ENCODE measurements at regions not wholly inside any gene's neighbourhood (a gene's known extent, or its start where the extent isn't known, plus 50 kb on each side); places are given as distances from the start of the nearest gene placed in this dataset.

GRCh38 chr11:69213316-69213715 lies 57.6 kb downstream of the SMIM38 start:
- Histone ChIP-seq H3K4me3 (ENCODE audit: control insufficient read depth in 2 of 3, extremely low read depth in 1 of 3, insufficient read depth in 2 of 3, low read depth in 1 of 3, low read length in 3 of 3) (no peak overlapping the region), H3K4me1 (ENCODE audit: control insufficient read depth, extremely low read depth, insufficient read depth, low read length) (peaks cover 10% of the 10 kb centered on the region), H3K9me3 (ENCODE audit: control insufficient read depth, low read depth, low read length) (no peaks in the 10 kb centered on the region), H3K27ac (ENCODE audit: control insufficient read depth, insufficient read depth, low read length) (no peak overlapping the region), H3K4me2 (ENCODE audit: control insufficient read depth, extremely low read depth, insufficient read depth, low read depth, low read length) (no peak overlapping the region), H3K27me3 (ENCODE audit: control insufficient read depth, extremely low read depth, insufficient read depth, low read length) (peaks cover 5% of the 10 kb centered on the region), H4K20me1 (ENCODE audit: control insufficient read depth, extremely low read depth, insufficient read depth, low read length) (no peaks in the 10 kb centered on the region), H2AFZ (ENCODE audit: control insufficient read depth, low read length) (no peak overlapping the region), H3K9ac (ENCODE audit: control insufficient read depth, extremely low read depth, insufficient read depth, low read length) (no peak overlapping the region), H3K79me2 (ENCODE audit: control insufficient read depth, insufficient read depth, low read length) (no peaks in the 10 kb centered on the region), H3K36me3 (ENCODE audit: control insufficient read depth in 2 of 2, extremely low read depth in 1 of 2, insufficient read depth in 2 of 2, low read length in 2 of 2) (no peaks in the 10 kb centered on the region), H3K9me1 (ENCODE audit: control insufficient read depth, extremely low read depth, insufficient read depth, low read length) (no peaks in the 10 kb centered on the region)
- dilution Hi-C loops (cut with MboI; ENCODE audit: extremely low pct_ligation_motif_present, low sequenced_read_pairs): no loop called here
- no peak for DNase-seq (ENCODE audit: low read depth, low spot score)
- FAIRE-seq: no peak
- TF ChIP-seq EZH2 (IDR thresholded peaks at IDR 0.05; ENCODE audit: low read length) (no peak), CTCF (optimal IDR thresholded peaks at IDR 0.05 in 1 of 3, IDR thresholded peaks at IDR 0.05 in 1 of 3, conservative IDR thresholded peaks at IDR 0.05 in 1 of 3; ENCODE audit: extremely low read depth in 1 of 3, insufficient read depth in 2 of 3, low read length in 3 of 3) (no peak)

GRCh38 chr11:69213964-69214363 lies 58.2 kb downstream of the SMIM38 start:
- no peak overlapping the region for H3K4me2 ChIP-seq (ENCODE audit: control insufficient read depth, extremely low read depth, insufficient read depth, low read depth, low read length)
- DNase-seq (ENCODE audit: low read depth, low spot score): no peak
- FAIRE-seq: no peak
- H3K79me2 ChIP-seq (ENCODE audit: control insufficient read depth, insufficient read depth, low read length): no peaks in the 10 kb centered on the region
- H2AFZ ChIP-seq (ENCODE audit: control insufficient read depth, low read length): no peak overlapping the region
- TF ChIP-seq EZH2 (IDR thresholded peaks at IDR 0.05; ENCODE audit: low read length) (no peak), CTCF (optimal IDR thresholded peaks at IDR 0.05 in 1 of 3, IDR thresholded peaks at IDR 0.05 in 1 of 3, conservative IDR thresholded peaks at IDR 0.05 in 1 of 3; ENCODE audit: extremely low read depth in 1 of 3, insufficient read depth in 2 of 3, low read length in 3 of 3) (no peak)
- no peaks in the 10 kb centered on the region for H4K20me1 ChIP-seq (ENCODE audit: control insufficient read depth, extremely low read depth, insufficient read depth, low read length)
- no peaks in the 10 kb centered on the region for H3K9me1 ChIP-seq (ENCODE audit: control insufficient read depth, extremely low read depth, insufficient read depth, low read length)
- no peak overlapping the region for H3K4me3 ChIP-seq (ENCODE audit: control insufficient read depth in 2 of 3, extremely low read depth in 1 of 3, insufficient read depth in 2 of 3, low read depth in 1 of 3, low read length in 3 of 3)
- no peaks in the 10 kb centered on the region for H3K36me3 ChIP-seq (ENCODE audit: control insufficient read depth in 2 of 2, extremely low read depth in 1 of 2, insufficient read depth in 2 of 2, low read length in 2 of 2)
- H3K27me3 ChIP-seq (ENCODE audit: control insufficient read depth, extremely low read depth, insufficient read depth, low read length): peaks cover 5% of the 10 kb centered on the region
- H3K4me1 ChIP-seq (ENCODE audit: control insufficient read depth, extremely low read depth, insufficient read depth, low read length): peaks cover 10% of the 10 kb centered on the region
- dilution Hi-C loops (cut with MboI; ENCODE audit: extremely low pct_ligation_motif_present, low sequenced_read_pairs): no loop called here
- no peaks in the 10 kb centered on the region for H3K9me3 ChIP-seq (ENCODE audit: control insufficient read depth, low read depth, low read length)
- no peak overlapping the region for H3K9ac ChIP-seq (ENCODE audit: control insufficient read depth, extremely low read depth, insufficient read depth, low read length)
- no peak overlapping the region for H3K27ac ChIP-seq (ENCODE audit: control insufficient read depth, insufficient read depth, low read length)
